HG02763 (cell line): ENCODE measurements at regions not wholly inside any gene's neighbourhood (a gene's known extent, or its start where the extent isn't known, plus 50 kb on each side); places are given as distances from the start of the nearest gene placed in this dataset.

ENCODE experiments used
- ATAC-seq: cut with Tn5 transposase; IDR thresholded peaks from one replicate; pipeline ENCODE4 v1.9.1; 2021; ENCODE audit warnings: mild to moderate bottlenecking, moderate library complexity; ENCODE audit not compliant: unreplicated experiment

DNA sequence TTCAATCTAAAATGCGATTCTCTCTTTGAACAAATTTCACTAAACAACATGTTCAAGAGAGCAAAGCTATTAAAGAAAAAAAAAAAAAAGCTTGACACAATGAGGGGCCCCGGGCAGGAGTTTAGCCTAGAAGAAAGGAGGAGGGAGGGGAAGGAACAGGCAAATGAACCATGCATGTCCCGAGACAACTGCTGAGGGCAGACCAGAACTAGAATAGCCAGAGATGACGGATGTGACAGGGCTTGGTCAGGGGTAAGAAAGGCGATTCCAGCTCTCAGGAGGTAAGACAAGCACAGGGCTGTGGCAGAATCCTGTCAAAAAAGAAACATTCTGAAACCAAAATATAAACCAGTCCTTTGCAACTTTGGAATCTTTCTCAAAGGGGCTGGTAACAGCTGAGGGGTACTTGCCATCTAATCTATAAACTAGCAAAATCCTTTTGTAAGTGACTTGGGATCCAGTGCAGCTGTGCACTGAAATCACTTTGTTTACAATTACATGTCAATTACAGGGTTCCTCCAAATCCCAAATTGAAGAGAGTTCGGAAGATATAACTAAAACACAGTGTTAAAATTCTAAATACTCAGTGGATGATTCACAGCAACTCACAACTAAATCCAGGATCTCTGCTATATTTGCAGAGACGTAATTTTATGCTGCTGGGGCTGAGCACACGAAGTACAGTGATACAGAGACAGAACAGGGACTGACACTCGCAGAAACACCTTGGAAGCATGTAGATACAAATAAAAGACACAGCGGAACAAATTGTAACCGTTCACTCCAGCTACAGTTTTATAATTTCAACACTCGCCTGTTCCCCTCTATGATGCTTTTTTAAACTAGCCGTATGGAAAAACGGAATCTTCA lies 567.4 kb upstream of the ZFHX3 start:
- no peak for ATAC-seq

DNA sequence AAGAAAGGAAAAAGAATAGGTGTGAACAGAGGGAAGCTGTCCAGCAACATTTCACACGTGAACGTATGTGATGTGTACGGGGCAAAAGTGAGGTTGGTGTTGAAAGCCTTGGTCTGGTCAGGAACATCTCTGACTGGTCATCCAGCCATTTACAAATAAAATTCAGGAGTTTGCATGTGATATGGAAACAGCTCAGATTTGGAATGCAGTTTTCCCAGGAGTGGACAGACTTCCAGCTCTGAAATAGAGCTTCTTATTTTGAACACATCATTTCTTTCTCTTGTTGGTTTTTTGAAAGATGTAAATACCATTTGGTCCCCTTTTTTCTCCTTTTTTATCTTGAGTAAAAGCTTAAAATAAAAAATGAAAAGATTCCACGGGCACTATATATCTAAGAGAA lies 566.2 kb upstream of the ZFHX3 start:
- ATAC-seq, result no peak

DNA sequence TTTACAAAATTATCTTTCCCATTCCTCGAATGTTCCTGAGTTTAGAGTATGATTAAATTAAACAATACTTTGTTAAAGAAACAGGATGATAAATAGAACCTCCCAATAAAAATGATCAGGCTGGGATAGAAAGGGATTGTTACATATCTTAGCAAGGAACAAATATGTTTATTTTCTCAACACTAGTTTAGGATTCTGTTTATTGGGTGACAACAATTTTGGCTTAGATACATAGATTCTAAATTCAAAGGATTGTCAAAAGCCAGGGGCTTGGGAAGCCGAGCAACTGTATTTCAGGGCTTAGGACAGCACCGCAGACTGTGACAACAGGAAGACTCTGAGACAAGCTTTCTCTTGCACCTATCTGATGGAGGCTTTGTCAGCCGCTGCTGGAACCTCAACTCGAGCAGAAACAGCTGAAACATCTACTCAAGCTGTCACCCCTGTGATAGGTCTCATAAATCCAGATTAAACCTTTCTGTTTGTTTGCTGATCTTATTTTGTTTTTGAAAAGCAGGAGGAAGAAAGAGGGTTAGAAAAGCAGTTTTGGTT lies 562.8 kb upstream of the ZFHX3 start:
- no peak for ATAC-seq

DNA sequence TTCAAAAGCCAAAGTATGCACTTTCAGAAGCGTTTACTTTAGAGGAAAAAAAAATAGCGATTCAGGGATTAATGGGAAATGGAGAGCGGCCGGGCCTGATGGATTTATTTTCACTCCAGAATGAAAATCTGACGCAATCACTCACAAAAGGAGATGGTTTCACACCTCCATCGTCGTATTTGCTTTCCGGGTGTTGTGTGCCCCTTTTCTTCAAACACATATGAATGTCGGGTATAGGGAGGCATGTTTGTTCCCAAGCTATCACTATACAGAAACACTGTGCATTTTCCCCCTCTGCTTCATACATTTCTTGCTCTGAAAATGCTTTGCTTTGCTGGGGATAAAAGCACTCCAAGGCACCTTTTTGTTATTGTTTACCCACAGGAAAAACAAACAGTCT lies 562.2 kb upstream of the ZFHX3 start:
- no peak for ATAC-seq

DNA sequence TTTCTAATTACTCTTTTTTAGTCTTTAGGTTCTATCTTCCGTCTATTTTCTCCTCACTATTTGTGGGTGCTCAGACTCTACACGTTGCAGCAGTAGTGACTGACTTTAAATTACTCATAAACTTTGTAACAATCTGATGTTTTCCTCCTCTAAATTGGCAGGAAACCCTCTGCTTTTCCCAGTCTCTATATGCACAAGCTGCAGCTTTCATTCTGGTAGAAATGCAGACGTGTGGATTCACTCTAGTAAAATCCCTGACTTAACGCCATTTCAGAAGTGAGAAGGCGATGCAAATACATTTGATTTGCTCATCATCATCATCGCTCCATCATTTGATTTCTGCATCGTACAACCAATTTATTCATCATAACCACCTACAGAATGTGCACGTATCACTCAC lies 561.0 kb upstream of the ZFHX3 start:
- ATAC-seq, result no peak

DNA sequence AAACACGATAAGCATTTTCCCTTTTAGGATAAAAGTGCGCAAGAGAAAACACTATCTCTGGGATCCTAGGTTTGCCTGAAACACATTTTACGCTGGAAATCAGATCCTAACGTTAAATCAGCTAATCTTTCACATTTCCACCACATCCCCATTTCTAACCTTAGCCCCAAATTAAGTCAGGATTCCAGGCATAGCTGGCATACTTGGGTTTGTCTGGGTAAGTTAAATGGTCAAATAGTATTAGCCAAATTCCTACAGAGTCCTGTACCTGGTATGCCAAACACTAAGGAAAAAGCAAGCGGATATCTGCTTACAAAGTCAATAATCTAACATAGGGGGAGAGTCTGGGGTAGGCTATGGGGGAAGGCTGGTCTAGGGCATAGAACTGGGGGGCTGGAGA lies 557.4 kb upstream of the ZFHX3 start:
- no peak for ATAC-seq

DNA sequence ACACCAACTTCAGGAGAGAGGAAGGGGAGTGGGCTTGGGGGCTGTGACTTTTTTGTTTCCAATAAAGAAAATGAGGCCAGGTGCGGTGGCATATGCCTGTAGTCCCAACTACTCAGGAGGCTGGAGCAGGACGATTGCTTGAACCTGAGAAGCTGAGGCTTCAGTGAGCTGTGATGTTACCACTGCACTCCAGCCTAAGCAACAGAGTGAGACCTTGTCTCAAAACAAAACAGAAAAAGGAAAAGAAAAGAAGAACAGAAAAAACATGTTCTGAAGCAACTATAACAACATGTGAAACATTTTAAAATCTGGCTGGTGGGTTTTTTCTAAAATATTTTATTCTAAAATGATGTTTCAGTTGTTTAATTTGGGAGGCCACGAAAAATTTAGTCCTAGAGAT lies 554.0 kb upstream of the ZFHX3 start:
- ATAC-seq, result no peak

DNA sequence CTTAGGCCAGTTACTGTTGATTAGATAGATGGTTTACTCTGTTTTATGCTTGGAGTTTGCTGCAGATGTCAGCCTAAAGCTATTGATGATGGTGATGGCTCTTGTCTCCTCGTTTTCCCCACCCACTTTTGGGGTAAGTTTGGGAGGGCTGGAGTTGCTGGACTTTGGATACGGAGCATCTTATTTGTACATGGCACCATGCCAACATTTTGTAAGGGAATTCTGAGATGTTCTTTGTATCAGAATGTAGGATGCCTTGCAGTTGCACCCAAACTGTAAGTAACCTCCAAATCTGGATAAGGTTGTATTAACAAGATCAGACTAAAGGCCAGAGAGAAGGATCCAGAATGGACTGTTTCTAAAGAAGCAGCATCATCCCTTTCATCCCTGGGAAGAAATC lies 551.9 kb upstream of the ZFHX3 start:
- ATAC-seq, result no peak

DNA sequence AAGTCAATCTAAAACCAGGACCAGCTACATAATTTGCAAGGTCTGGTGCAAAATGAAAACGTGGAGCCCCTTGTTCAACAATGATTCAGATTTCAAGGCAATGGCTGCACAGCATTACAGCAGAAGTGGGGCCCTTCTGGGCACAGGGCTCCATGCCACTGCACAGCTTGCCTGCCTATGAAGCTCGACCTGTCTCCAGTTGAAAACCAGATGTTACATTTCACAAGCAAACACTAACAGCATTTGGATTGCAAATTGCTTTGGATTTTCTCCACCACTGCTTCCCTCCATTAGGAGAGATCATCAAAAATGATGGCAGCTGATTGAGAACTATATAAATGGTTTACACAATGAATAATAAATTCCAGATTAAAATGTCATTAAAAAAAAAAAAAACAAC lies 551.4 kb upstream of the ZFHX3 start:
- no peak for ATAC-seq

DNA sequence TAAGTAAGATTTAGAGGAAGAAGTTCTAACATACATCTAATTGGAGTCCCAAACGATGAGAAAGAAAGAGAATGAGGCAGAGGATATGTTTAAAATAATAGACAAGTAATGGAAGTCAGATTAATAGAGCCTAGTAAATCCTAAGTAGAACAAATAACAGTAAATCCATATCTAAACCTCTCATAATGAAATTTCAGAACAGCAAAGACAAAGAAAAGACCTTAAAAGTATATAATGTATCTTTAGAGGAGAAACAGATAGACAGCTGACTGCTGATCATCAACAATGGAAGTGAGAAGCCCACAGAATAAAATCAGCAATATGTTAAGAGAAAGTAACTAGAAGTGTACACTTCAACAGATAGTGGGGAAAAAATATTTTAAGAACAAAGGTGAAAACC lies 536.2 kb upstream of the ZFHX3 start:
- no peak for ATAC-seq

DNA sequence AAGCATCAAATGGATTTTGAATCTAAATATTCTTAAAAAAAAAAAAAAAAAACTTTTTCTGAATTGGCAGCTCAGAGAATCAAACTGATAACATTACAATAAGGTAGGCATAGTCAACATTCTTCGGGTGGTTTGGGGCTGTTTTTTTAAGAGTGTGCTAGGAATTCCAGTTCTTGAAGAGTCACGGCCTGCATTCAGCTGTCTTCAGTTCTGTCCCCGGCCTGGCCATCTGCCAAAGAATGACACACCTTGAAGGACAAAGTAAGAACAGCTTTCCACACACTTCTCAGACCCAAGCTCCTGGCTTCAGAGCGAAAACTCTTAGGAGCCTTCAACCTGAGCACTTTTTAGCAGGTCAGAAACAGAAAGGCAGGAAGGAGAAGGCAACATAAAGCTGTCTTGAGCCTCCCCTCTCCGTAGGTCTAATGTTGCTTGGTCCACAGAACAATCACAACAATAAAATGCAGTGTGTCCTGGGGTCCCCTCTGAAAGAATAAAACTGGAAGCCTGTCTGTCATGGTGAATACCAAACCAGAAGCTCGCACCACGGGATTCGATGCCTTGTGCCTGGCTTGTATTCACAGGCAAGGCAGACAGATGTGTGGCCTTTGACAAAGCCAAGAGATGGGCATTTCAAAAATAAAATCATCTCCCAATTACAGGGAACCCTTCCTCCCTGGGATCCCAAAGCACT lies 524.4 kb upstream of the ZFHX3 start:
- no peak for ATAC-seq

DNA sequence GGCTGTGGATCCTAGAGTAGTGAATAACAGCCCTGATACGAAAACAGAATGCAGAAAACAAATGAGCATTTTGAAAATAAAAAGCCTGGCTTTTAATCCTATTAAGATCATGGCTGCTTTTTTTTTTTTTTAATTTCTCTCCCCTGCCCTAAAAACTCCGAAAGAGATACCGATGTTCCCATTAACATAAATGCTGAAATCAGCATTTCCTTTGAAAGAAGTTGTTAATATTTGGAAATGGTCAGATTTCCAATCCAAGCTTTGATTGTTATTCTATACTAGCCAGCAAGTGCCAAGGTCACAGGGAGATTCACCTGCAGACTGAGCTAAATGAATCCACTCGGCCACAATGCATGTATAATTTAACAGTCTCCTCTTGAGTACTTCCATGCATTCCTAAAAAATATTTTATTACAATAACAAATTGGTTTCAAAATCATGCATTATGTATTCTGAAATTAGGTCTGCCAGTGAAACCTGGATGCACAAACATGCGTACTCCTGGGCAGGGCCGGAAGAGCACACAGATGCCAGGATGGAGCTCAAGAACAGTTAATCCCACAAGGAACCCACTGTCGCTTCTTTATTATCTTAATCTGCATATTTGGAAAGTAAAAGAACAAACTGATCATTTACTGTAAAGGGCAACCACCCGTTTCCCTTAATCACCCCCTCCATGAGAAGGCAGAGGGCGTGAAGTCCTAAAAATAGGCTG lies 521.5 kb upstream of the ZFHX3 start:
- ATAC-seq, result no peak

DNA sequence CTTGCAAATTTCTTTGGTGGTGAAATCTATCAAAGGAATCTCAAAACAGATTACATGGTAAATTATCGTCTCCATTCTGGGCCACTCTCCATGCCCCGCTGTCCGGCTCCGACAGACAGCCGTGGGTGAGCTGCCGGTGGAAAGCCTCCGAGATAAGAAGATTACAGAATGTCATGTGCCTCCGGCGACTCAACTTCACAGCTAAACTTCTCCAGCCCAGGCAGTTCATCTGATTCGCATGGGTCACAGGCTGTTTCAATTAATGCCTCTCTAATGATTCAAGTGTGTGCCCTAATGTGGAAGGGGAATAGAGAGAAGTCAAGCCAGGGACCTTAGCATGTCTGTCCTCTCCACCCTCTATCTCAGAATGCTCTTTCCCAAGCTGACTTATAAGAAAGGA lies 520.8 kb upstream of the ZFHX3 start:
- no peak for ATAC-seq

DNA sequence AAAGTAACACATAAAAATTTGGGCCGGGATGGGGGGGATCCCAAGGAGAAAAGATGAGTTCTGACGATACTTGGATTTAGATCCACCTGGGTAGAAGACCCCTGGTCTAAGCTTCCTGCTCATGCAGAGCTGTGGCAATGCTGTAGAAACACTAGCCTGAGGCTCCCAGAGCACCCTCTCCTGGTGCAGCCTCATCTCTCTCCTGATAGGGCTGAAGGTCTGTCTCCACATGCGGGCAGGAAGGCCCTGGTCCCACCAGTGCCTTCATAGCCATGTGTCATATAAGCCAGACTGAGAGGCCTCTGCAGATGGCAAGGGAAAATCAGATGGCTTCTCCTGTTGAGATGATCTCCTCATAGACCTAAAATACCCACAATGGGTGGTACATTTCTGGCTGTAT lies 518.0 kb upstream of the ZFHX3 start:
- no peak for ATAC-seq

DNA sequence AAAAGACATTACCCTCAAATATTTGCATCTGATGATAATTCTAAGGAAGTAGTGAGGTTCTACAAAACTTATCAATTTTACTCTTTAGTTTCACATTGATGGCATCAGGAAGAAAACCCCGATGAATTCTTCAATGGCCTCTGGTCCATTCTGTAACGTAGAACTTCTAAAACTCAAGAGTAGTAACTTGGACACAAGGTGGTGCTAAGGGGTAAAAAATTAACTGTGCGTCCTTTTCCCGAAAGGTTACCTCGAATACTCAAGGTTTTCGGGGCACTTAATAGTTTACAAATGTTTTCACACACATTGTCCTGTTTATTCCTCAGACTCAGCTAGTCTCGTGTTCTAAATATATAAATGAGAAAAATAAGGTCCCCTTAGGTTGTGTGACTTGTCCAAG lies 517.3 kb upstream of the ZFHX3 start:
- ATAC-seq, result no peak

DNA sequence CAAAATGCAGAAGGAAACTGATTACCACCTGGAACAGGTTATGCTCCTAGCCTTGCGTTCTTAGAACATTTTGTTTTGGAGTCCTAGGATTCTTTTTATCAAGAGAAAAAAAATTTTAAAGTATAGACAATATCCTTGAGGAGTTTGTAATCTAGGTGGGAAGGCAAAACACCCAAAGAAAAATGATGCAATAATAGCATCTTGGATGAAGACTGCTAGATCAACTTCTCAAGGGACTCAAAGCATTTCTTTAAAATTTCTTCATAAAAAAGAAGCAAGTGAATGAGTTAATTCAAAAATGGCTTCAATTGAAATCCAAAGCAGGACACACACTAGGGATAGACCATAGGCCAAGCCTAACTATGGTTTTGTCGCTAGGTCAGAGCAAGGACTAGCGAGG lies 515.8 kb upstream of the ZFHX3 start:
- no peak for ATAC-seq

DNA sequence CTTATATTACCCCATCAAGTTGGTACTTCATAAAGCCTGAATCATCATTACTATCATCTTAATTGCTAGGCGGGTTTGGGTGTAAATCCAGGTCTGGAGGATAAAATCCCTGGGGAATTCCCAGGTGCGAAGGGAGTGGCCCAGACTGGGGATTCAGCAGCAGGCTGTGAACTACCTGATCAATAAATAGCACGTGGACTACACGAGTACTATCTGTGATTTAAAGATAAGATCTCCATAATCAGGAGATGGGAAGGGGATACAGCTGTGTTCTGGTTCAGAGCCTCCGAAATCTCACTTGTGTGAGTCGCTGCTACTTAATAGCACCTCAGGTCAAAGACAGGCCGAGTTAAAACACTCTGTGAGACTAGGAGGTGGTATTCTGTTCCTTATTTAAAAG lies 512.6 kb upstream of the ZFHX3 start:
- ATAC-seq, result no peak

DNA sequence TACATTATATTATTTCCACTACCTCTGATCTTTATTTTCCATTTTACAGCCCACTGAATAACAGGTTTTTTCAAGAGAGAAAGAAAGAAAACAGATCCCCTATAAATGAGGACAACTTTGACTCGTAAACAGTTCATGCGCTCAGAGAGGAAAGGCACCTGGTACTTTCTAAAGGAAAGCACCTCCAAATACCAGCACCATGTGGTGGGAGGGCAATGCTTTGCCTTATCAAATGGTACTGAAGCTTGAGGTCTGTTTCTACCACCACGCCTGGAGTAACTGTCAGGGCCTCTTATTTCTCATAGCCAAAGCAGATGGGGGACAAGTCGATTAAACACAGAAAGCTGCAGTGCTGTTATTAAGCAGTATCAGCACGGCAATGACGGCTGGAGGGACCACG lies 510.3 kb upstream of the ZFHX3 start:
- no peak for ATAC-seq

DNA sequence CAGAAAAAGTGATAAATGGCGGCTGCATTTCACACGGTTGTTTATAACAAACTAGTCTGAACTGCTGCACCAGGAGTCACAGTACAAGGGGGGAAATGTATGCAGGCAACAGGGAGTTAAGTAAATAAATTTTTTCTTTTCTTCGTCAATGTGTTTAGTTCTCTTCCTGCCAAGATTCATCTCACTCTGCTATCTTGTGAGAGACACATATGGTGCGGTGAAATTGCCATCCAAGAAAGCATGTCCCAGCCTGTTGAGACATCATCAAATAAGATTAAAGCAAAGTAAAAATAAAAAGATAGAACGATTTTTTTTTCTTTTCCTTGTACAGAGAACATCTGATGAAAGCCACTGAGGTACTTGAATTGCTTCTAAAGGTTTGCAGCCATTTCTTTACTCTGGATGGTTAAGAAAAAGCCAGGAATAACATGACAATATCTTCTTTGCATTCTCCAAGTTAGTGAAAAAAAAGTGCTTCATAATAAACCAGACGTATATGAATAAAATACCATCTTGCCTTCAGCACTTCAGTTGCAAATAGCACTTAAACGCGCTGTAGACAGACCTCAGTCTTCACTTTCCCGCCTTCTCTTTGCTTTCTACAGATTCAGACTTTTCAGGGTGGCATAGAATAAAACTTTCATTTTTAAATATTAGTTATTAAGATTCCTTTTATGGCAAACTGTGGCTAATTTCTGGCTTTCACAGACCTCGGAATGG lies 506.2 kb upstream of the ZFHX3 start:
- no peak for ATAC-seq

DNA sequence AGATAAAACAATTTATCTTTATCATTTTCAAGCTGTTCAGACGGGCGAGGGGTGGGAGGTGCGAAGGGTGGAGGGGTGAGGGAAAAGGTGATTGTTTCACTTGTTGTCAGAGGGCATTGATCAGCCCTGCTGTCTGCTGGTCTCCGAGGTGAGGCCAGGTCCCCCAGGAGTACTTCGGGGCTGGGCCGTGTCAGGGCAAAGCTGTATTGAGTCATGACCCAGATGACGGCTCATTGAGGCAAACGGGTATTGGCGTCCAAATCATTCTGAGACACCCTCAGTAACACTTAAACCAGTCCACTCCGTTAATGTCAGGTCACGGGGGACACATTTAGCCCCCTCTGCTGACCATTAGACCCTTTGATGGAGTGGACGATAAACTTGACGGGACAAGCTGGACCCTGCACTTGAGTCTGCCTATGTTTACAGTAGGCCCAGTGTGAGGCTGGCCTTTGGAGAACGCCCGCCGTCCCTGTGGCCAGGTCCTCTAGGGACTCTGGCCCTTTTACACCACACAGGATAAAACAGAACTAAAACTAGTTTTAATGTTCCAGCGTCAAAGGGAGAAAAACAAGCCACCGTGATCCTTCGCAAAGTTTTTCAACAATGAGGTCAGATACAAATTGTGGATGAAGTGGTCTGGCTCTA lies 502.2 kb upstream of the ZFHX3 start:
- no peak for ATAC-seq
